Pons (tissue), 1 donor: ENCODE measurements at regions not wholly inside any gene's neighbourhood (a gene's known extent, or its start where the extent isn't known, plus 50 kb on each side); places are given as distances from the start of the nearest gene placed in this dataset.
A peak's percentile ranks its signal among the peaks of the same experiment; 100 is the strongest.

Experiments used
- DNase-seq: peaks from one replicate; pipeline ENCODE4 v3.0.0-alpha.2; 2016; ENCODE audit warnings: low spot score

DNA sequence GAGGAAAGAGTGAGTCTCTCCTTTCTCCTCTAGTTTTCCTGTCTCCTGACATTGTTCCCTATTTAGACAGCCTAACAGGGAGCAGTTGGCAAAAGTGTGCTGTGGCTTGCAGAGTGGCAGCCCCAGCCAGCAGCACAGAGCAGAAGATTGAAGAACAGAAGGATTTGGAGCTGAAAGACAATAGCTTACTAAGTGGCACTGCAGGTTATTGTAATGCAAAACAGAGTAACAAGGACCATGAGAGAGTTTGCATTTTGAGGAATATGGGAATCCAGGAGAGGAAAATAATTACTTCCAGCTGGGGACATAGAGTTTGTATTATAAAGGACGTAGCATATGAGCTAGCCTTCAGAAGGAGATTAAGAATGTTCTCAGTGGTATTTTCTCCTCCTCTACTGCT lies 342.4 kb downstream of the AKAIN1 start:
- DNase-seq = peak; percentile 7

DNA sequence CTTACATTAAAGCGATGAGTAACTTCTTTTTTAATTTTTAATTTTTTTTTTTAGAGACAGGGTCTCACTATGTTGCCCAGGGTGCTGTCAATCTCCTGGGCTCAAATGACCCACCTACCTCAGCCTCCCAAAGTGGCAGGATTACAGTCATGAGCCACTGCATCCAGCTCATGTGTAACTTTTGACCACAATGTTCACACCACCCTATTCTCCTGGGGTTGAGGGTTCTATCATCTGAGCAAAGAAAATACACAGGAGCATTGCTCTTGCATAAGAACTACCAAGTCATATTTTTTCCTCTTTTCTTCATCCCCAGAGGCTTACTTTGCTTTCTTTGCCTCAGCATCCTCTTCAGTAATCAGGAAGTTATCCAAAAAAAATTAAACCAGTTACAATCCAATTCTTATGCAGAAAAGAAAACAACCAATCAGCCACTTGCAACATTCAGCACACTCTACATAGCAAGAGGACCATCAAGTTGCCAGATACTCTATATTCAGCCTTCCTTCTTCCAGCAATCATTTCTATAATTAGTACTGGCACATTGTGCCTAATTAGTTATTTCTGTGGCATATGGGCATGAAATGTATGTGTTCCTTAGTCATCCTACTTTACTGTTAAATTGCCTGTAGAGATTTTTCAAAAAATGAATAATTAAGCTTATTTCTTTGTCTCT lies 345.6 kb downstream of the AKAIN1 start:
- no peak for DNase-seq

DNA sequence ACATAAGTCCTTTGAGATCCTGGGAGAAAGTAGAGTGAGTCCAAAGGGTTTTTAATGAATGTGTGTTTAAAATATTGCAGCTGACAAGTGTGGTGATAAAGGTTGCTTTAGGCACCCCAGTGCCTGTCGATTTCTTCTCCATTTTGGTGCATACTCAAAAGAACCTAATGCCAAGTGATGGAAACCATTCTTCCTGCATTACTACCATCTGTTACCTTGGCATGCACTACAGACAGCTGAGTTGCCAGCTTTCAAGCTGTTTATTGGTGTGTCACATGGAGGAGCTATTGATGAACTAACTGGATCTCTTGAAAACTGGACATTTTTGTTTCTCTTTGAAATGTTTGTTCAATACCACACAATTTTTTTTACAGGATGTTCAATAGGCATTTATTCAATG lies 350.0 kb downstream of the AKAIN1 start:
- peak; percentile 13 for DNase-seq

DNA sequence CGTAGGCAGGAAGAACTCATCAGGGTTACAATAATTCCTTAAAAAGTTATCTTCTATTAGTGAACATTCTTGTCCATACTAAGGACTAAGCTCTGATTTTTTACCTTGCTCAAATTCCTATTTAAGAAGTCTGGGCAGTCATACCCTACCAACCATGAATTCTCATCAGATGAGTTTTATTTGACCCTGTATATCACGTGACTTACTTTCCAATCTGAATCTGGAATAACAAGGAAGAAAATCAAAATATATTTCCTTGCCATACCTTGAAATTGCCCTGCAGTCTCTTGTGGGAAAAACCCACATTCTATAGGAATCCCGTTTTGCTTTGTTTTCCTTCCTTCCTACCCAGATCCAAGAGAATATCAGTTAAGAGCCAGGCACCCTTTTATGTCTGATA lies 352.7 kb downstream of the AKAIN1 start:
- no peak for DNase-seq

DNA sequence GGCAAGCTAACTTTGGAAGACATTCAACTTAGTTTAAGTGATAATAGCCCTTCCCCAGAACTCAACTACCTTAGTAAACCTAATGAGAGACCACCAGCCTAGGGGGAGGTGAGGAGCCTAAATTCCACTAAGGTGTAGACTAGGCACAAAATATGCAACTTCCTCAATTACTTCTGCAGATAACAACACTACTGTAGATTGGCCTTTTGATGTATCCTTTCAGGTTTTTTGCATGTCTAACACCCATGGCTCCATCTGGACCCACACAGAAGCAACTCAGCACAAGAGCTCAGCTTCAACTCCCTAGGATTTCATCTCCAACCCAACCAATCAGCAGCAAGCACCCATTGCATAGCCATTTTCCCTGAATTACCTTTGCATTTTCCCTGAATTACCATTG lies 353.3 kb downstream of the AKAIN1 start:
- no peak for DNase-seq

DNA sequence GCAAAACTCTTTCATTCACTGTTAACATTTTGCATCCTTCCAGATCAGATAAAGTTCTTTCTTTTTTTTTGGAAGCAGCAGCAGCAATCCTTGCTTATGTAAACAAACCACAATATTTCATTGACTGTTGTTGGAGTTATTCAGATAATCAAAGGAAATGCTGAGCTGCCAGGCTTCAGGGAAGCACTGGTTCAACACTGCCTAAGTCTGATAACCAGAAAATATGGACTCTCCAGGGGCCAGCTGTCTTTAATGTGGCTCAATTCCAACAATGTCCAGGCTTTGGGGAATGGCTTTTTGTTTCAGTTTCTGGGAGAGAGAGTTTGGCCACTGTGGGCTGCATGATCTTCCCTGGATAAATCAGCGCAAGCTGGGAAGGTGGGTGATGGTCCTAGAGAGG lies 354.3 kb downstream of the AKAIN1 start:
- no peak for DNase-seq

DNA sequence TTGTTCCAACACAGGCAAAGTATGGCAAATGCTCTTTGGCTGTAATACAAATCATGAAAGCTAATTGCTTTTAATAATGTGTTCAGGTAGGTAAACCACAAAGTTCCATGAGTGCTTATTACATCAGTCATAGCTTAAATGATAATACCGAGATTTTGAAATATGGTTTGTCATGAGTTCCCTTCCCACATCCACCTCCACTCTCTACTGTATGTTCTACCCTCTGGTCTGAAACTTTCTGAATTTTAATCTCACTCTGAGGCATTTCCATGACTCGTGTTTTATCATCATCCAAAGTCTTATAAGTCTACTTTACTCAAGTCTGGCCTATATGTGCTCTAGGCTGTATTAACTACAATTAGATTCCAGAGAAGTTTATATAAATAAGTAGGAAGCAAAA lies 354.8 kb downstream of the AKAIN1 start:
- no peak for DNase-seq

DNA sequence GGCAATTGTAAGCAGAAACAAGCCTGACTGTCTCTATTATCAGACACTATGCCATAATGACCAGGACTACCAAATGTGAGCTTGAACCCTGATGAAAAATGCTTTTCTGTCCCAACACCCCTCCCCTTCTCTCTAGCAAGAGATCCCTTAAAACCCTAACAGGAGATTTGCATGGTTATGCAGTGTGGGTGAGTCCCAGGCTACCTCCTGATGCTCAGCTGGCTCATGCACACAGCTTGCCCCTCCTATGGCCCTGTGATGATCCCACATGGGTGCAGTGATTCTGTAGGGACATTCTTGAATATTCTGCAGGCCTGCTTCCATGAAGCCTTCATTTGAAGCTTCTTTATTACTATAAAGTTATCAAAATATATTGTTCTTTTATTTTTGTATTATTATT lies 357.4 kb downstream of the AKAIN1 start:
- DNase-seq = no peak

DNA sequence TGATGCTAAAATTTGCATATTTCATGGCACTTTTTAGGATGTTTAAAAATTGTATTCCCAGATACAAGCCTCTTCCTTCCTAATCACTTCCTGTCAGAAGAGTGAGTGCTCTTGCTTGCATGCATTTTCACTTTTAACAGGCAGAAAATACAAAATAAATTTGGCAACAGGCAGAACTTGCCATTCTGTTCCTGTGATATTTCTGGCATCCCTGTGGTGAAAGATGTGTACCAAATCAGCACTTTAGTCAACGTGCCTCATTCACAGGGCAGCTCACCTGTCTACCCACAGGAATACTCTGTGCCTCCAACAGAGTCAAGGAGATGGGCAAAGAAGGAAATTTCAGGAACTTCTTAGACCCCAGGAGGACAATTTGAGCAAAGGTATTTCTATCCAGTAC lies 360.9 kb downstream of the AKAIN1 start:
- DNase-seq = no peak

DNA sequence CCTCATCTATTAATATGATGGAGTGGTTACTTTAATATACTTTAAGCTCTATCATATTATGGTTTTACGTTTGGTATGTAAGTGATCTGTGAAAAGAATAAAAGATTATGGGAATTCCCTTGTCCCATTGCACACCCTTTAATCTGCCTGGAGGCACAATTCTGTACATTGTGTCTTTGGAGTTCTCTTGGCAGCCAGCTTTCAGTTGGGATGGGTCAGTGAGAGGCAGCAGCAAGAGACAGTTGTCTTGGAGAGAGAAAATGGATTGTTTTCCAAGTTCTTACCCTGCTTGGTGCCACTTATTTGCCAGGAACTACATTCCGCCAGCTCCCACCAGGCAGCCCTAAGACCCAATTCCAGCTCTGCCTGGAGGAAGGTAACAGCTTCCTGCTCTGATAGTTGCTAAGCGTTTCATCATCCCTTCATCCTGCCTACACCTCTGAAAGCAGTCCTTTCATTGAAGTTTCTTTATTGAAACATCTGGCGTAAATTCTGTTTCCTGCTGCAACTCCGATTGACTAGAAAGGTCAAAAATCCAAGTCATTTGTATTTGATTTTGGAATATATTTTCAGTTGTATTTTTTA lies 365.2 kb downstream of the AKAIN1 start:
- peak; percentile 57 for DNase-seq

DNA sequence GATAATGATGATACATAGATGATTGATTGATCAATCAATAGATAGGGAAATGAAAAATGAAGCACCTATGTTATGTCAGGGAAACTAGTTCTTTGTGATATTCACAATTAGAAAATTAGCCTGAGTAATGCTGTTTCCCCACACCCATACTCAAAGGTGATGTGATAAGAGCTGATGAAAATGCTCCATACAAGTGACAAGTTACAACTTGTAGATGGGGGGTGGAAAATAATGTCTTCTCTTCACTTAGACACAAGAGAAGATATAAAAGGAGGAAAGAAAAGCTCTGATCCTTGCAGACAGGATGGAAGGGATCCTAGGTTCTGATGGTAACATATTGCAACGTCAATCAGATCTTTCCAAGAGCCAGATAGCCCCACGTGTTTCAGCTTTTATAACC lies 365.9 kb downstream of the AKAIN1 start:
- DNase-seq = no peak

DNA sequence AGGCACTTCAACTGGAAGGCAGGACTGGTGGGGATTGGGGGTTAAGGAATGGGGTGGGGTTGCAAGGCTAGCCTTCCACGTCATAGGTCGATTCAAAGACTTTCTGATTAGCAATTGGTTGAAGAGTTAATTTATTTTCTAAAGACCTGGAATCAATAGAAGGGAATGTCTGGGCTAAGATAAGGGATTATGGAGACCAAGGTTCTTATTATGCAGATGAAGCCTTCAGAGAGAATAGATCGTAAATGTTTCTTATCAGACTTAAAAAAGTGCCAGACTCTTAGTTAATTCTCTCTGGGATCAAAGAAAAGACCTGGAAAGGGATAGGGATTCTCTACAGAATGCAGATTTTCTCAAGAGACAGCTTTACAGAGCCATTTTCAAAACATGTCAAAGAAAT lies 368.0 kb upstream of the DLGAP1 start:
- DNase-seq = no peak

DNA sequence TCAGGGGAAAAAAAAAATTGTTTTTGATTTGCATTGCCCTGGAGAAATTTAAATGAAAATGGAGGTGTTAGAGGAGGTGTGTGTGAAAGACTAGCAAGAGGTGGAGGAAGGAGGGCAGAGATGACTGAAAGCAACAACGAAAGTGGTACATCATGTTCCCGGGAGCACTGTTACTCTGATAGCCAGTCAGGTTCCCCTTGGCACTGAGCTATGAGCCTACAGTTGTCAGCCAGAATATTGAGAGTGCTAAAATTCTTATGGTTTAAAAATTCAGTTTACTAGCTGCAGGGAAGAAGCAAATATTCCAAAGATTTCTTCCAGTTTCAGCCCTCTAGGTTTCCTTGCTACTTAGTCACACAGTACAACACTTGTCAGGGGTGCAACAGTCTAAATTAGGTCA lies 366.7 kb upstream of the DLGAP1 start:
- DNase-seq = no peak

DNA sequence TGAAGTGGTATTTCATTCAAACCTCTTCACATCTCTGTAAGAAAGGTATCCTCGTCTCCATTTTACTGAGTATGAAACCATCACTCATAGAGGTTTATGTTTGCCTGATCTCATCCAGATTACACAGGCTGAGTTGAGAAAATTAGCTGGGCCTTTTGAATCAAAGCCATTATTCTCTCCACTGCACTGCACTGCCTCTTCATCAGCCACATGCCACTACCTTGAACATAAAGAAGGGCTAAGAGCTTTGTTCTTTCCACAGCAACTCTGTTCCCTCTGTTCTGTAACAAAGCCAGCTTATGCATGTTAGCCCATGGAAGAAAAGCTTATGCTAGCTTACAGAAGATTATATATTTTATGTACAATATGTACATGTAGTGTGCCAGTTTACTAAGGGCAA lies 362.6 kb upstream of the DLGAP1 start:
- no peak for DNase-seq

DNA sequence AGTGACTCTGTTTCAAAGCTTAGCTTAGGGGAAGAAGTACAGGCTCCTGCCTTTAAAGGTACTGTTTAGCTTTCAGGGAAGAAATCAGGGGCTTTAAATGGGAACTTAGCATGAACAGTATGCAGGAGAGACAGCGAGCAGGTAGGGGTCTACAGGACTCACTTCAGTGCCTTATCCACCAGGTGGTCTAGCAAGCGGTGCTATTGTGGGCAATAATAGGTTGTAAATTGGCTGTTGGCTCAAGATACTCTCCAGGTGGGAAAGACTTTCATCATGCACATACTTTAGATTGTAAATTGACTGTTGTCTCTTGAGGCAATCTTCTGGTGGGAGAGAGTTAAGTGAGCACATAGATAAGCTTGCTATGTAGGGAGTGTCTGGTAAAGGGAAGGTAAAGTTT lies 358.6 kb upstream of the DLGAP1 start:
- DNase-seq = no peak

DNA sequence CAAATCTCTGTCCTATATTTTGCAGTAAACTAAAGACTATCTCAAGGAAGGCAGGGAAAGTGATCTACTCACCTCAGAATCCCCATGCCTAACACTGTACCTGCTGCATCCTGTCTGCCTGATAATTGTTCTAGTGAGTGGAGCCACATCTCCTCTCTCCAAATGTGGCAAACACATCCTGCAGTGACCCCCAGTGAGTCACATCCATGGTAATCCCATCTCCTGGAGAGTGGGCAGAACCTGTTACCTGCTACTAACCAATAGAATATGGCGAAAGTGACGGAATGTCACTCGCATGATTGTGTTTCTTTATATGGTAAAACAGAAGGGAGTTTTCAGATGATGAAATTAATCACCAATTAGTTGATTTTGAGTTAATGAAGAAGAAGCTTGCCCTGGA lies 353.8 kb upstream of the DLGAP1 start:
- DNase-seq = no peak

DNA sequence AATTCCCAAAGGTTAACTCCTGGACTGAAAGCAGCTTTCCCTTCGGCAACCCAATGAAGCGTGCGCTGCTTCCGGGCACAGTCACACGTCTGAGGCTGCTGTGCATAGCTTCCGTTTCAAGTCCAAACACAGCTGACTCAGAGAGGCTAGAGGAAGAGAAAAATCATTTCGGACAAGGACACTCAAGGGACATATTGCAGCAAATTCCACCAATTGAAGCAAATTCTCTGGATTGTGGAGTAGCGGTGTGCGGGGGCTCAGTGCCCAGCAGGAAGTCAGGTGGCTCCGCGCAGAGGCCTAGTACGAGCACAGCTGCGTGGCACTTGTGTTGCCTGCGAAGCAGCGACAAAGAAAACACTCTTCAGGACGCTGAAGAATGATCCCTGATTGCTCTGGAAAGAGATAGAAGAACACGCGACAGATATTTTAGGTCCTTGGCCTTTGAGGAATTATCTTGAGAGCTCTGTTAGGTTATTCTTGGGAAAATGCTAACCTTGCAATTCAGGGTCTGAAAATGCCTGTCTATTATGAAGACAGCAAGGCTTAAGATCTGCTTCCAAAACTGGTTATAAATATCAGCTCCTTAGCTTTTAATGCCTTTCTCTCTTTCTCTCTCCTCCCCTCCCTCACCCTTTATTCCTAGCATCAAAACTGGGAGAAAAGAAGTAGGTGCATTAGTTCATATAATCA lies 352.6 kb upstream of the DLGAP1 start:
- no peak for DNase-seq

DNA sequence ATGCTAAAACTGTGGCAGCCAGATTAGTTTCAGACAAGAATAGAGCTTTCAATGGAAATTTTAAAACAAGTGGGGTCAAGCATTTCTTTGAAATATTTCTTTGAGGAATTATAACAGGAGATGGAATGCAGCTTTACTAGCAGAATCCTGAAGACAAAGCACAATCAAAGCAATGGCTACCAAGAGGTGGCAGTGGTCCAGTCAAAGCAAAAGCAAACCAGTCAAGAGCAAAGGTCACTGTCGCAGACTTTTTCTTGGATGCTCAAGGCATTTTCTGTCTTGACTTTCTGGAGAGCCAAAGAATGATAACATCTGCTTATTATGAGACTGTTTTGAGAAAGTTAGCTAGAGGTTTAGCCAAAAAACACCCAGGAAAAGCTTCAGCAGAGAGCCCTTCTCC lies 351.2 kb upstream of the DLGAP1 start:
- DNase-seq = no peak

DNA sequence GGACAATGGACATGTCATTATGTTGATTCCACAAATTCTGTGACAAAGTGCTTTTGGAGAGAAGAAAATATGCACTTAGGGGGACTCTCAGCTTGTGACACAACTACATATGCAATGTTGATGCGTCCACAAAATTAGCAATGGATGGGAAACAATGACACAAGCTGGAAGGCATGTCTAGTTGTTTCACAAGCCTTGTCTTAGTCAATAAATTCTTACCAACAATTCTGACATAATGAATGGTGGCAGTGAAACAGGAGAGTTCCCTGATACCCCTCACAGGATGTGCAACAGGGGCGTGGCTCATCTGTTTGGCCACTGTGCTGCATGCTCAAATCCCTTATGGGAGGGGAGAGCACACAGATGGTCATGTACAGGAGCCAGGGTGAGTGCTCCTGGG lies 347.2 kb upstream of the DLGAP1 start:
- DNase-seq = no peak

DNA sequence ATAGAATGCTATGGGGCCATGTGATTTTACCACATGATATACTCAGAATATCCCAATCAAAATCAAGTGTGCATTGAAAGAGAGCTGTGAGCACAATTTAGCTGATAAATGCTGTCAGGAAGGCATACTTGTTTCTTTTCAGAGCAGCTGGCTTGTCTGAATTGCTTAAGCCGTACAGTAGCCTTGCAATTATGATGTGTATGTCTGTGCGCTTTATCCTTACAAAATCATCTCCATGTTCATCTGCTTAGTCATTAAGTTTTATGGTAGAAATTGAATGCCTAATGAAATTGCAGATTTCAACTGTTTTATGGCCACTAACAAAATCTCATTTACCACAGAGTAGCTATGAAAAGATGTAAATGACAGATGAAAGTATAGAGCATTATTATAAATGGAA lies 346.0 kb upstream of the DLGAP1 start:
- no peak for DNase-seq

DNA sequence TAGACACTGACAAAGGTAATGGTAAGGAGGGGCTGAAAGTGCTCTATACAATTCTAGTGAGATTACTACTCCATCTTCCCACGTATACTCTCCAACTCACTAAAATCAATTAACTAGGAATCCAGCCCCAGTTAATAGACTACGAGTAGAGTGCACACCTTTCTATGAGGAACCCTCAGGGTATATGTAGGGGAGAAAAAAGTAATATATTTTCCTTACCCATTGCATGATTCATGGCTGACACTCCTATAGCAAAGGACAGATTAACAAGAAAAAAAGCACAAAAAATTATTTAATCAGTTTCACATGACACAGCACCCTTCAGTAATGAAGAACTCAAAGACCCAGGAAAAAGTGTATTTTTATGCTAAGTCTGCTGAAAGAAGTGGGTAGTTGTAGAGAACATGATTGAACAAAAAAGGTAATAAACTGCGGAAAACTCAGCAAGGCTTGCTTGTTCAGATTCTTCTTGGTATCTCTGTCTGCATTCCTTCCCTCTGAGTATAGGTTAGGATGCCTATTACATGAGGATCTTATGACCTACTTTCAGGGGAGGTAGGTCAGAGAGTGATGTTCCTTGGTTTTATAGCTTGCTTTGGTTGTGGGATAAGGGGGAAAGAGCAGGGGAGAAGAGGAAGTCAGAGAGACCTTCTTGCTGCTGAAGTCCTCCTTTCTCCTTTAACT lies 342.0 kb upstream of the DLGAP1 start:
- DNase-seq = no peak

DNA sequence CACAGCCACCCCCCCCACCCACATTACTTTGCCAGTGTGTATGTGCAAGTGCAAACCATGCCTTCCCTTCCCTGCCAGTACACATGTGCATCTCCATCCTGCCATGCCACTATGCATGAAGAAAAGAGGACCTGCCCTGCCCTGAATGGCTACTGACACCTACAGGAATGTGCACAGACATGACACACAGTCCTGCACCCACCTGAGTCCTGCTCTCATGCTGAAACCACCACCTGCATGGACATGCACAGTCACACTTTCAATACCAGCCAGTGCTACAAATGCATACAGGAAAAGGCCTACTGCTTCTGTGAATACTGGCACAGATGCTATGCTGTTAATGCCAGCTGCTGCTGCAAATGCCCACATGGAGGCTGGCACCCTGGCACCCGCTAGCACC lies 334.4 kb upstream of the DLGAP1 start:
- no peak for DNase-seq

DNA sequence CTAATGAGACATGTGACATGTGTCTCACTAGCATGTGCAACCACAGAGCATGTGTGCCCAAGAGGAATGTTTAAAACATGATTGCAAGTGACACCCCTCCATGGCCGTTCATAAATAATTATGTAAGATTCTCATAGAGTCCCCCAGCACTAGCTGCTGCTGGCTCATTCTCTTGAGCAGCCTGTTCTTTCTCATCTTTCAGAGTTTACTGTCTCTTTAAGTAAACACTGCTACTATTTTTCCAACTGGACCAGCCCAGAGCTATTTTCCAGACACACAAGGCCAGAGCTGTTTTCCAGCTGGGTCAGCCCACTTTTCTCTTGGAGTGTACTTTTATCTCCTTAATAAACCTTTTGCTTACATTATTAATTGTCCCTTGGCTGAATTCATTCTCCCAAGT lies 326.8 kb upstream of the DLGAP1 start:
- DNase-seq = no peak
